ENCODE measurements at regions not wholly inside any gene's neighbourhood (a gene's known extent, or its start where the extent isn't known, plus 50 kb on each side); places are given as distances from the start of the nearest gene placed in this dataset.

DNA sequence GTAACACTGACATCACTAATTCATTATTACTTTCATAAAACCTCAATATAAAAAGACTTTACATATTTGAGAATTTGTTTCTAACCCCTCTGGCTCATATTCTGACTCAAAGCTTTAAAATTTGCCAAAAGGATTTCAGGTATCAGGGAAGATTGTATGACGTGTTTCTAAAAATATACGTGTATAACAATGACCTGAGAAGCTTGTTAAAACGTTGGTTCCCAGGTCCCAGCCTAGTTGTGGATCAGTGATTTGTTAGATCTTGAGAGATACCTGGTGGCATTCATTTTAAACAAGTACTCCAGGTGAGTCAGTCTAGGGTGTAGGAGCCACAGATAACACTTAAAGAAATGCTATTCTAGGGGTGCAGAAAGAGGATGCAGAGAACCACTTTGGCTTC is 1096.8 kb upstream of the NXPH2 start:
- Histone ChIP-seq H3K4me3 (ENCODE audit: low read depth, low read length) (no peak overlapping the region), H3K36me3 (ENCODE audit: control insufficient read depth in 2 of 2, insufficient read depth in 1 of 2, low read length in 2 of 2) (no peaks in the 10 kb centered on the region), H3K4me1 (ENCODE audit: control insufficient read depth, insufficient read depth, low read length) (no peaks in the 10 kb centered on the region), H3K9me3 (ENCODE audit: control insufficient read depth, insufficient read depth, low read depth, low read length) (no peaks in the 10 kb centered on the region), H3K27ac (ENCODE audit: extremely low read depth, low read depth, low read length) (no peak overlapping the region)
- ChIA-PET POLR2A (interaction anchor here (0.6 kb wide), 1 partner anchor 572 kb away, joined by 3 read pairs; no protein-coding TSS in a partner anchor), CTCF (interaction anchor here (0.6 to 1.4 kb wide), 2 partner anchors 31 to 626 kb away, joined by 3 to 4 read pairs; no protein-coding TSS in a partner anchor)
- TF ChIP-seq, protein P1, sequence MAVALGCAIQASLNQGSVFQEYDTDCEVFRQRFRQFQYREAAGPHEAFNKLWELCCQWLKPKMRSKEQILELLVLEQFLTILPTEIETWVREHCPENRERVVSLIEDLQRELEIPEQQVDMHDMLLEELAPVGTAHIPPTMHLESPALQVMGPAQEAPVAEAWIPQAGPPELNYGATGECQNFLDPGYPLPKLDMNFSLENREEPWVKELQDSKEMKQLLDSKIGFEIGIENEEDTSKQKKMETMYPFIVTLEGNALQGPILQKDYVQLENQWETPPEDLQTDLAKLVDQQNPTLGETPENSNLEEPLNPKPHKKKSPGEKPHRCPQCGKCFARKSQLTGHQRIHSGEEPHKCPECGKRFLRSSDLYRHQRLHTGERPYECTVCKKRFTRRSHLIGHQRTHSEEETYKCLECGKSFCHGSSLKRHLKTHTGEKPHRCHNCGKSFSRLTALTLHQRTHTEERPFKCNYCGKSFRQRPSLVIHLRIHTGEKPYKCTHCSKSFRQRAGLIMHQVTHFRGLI (tag by site-specific recombination; IDR thresholded peaks at IDR 0.05) = no peak
- TF ChIP-seq ZNF626 (tag by site-specific recombination; IDR thresholded peaks at IDR 0.05) (no peak), MEIS1 (CRISPR knock-in tag; IDR thresholded peaks at IDR 0.05; ENCODE audit: borderline replicate concordance) (no peak), EGR2 (tag by site-specific recombination; IDR thresholded peaks at IDR 0.05; ENCODE audit: low read depth) (no peak), ZNF529 (tag by site-specific recombination; IDR thresholded peaks at IDR 0.05; ENCODE audit: insufficient replicate concordance) (no peak), ZNF140 (tag by site-specific recombination; IDR thresholded peaks at IDR 0.05) (no peak), PRDM6 (tag by site-specific recombination; IDR thresholded peaks at IDR 0.05) (no peak), ZNF544 (tag by site-specific recombination; IDR thresholded peaks at IDR 0.05) (no peak), ZNF571 (tag by site-specific recombination; IDR thresholded peaks at IDR 0.05) (no peak)
- TF ChIP-seq, protein P2, sequence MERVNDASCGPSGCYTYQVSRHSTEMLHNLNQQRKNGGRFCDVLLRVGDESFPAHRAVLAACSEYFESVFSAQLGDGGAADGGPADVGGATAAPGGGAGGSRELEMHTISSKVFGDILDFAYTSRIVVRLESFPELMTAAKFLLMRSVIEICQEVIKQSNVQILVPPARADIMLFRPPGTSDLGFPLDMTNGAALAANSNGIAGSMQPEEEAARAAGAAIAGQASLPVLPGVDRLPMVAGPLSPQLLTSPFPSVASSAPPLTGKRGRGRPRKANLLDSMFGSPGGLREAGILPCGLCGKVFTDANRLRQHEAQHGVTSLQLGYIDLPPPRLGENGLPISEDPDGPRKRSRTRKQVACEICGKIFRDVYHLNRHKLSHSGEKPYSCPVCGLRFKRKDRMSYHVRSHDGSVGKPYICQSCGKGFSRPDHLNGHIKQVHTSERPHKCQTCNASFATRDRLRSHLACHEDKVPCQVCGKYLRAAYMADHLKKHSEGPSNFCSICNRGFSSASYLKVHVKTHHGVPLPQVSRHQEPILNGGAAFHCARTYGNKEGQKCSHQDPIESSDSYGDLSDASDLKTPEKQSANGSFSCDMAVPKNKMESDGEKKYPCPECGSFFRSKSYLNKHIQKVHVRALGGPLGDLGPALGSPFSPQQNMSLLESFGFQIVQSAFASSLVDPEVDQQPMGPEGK (tag by site-specific recombination; IDR thresholded peaks at IDR 0.05) = no peak

DNA sequence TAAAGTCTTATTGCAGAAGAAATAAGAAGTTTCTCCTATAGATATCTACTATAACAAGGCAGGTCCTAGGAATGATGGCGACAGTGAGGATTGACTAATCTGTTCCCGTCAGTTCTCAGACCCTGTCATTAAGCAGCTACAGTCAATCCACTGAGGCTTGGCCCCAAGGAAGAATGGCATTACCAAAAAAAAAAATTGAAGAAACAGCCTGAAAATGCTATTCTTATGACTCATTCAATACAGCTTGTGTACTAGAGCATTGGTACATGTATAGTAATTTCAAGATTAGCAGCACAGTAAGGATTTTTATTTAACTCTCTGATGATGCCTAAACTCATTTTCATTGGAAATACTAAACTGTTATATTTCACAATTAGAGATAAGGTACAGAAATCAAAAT is 1096.1 kb upstream of the NXPH2 start:
- POLR2A ChIA-PET = no interaction called here
- CTCF ChIA-PET = interaction anchor here (0.6 kb wide), 1 partner anchor 627 kb away, joined by 4 read pairs; no protein-coding TSS in a partner anchor

GRCh38 chr2:139872503-139872902 is 1092.3 kb upstream of the NXPH2 start:
- Histone ChIP-seq H3K4me1 (ENCODE audit: control insufficient read depth, insufficient read depth, low read length) (no peaks in the 10 kb centered on the region), H3K27ac (ENCODE audit: extremely low read depth, low read depth, low read length) (no peak overlapping the region), H3K36me3 (ENCODE audit: control insufficient read depth in 2 of 2, insufficient read depth in 1 of 2, low read length in 2 of 2) (no peaks in the 10 kb centered on the region), H3K4me3 (ENCODE audit: low read depth, low read length) (no peak overlapping the region), H3K9me3 (ENCODE audit: control insufficient read depth, insufficient read depth, low read depth, low read length) (no peaks in the 10 kb centered on the region)
- no peak for TF ChIP-seq ZNF223 (tag by site-specific recombination; IDR thresholded peaks at IDR 0.05)
- TF ChIP-seq, protein P3, sequence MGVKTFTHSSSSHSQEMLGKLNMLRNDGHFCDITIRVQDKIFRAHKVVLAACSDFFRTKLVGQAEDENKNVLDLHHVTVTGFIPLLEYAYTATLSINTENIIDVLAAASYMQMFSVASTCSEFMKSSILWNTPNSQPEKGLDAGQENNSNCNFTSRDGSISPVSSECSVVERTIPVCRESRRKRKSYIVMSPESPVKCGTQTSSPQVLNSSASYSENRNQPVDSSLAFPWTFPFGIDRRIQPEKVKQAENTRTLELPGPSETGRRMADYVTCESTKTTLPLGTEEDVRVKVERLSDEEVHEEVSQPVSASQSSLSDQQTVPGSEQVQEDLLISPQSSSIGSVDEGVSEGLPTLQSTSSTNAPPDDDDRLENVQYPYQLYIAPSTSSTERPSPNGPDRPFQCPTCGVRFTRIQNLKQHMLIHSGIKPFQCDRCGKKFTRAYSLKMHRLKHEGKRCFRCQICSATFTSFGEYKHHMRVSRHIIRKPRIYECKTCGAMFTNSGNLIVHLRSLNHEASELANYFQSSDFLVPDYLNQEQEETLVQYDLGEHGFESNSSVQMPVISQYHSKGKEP (tag by site-specific recombination; IDR thresholded peaks at IDR 0.05) = no peak
- TF ChIP-seq ZNF404 (tag by site-specific recombination; IDR thresholded peaks at IDR 0.05) = no peak
- TF ChIP-seq SETDB1 (IDR thresholded peaks at IDR 0.05; ENCODE audit: insufficient read length, low read length) = no peak
- no peak for TF ChIP-seq ZBTB7A (tag by site-specific recombination; IDR thresholded peaks at IDR 0.05; ENCODE audit: low read depth)
- TF ChIP-seq ZSCAN30 (tag by site-specific recombination; IDR thresholded peaks at IDR 0.05) = no peak
- no peak for TF ChIP-seq KLF10 (tag by site-specific recombination; IDR thresholded peaks at IDR 0.05)
- TF ChIP-seq GLI2 (tag by site-specific recombination; IDR thresholded peaks at IDR 0.05; ENCODE audit: borderline replicate concordance, low read depth) = no peak
- TF ChIP-seq ZNF239 (tag by site-specific recombination; IDR thresholded peaks at IDR 0.05) = no peak
- TF ChIP-seq ZNF626 (tag by site-specific recombination; IDR thresholded peaks at IDR 0.05) = no peak
- no peak for TF ChIP-seq ZNF621 (tag by site-specific recombination; IDR thresholded peaks at IDR 0.05)
- ChIA-PET POLR2A (no interaction called here), CTCF (interaction anchor here (0.6 to 0.7 kb wide), 2 partner anchors 61 to 439 kb away, joined by 4 read pairs; no protein-coding TSS in a partner anchor)

More for the DNA sequence above, 1096.1 kb upstream of the NXPH2 start:
- Histone ChIP-seq H3K4me1 (ENCODE audit: control insufficient read depth, insufficient read depth, low read length) (no peaks in the 10 kb centered on the region), H3K27ac (ENCODE audit: extremely low read depth, low read depth, low read length) (no peak overlapping the region), H3K4me3 (ENCODE audit: low read depth, low read length) (no peak overlapping the region), H3K9me3 (ENCODE audit: control insufficient read depth, insufficient read depth, low read depth, low read length) (no peaks in the 10 kb centered on the region), H3K36me3 (ENCODE audit: control insufficient read depth in 2 of 2, insufficient read depth in 1 of 2, low read length in 2 of 2) (no peaks in the 10 kb centered on the region)
- TF ChIP-seq ZNF354C (tag by site-specific recombination; IDR thresholded peaks at IDR 0.05; ENCODE audit: borderline replicate concordance, low read depth) (no peak), ZNF10 (tag by site-specific recombination; IDR thresholded peaks at IDR 0.05) (no peak)
